Body of pancreas (tissue), 4 donors: ENCODE measurements at regions not wholly inside any gene's neighbourhood (a gene's known extent, or its start where the extent isn't known, plus 50 kb on each side); places are given as distances from the start of the nearest gene placed in this dataset.

Experiments used
- ATAC-seq: fragments of 150-250 bp; one replicate; pipeline ENCODE4 v1.9.1; 2016
- DNase-seq, 4 donors: peaks; one replicate each; pipeline ENCODE4 v3.0.0-alpha.2; 2019
- H3K27ac ChIP-seq, 4 donors: fragments of 200-600 bp; sonication (generic); 1 replicate in 3 of 4; 2 replicates in 1 of 4; pipeline versions ENCODE4 v1.5.1 to v1.6.1; 2016 to 2019; ENCODE audit warnings: mild to moderate bottlenecking in 1 of 4, mixed read lengths in 1 of 4, moderate library complexity in 1 of 4
- H3K27me3 ChIP-seq, 2 donors: fragments of 200-600 bp; sonication (generic); one replicate each; pipeline ENCODE4 v1.6.0; 2016; ENCODE audit warnings: mild to moderate bottlenecking in 1 of 2
- H3K36me3 ChIP-seq, 2 donors: fragments of 200-600 bp; sonication (generic); replicated peaks in 1 of 2; 2 replicates each; pipeline ENCODE4 v1.5.1; 2016; ENCODE audit warnings: low read depth in 2 of 2; ENCODE audit not compliant: insufficient read depth in 1 of 2
- H3K4me1 ChIP-seq: fragments of 200-600 bp; sonication (generic); one replicate; pipeline ENCODE4 v1.6.0; 2016
- H3K4me3 ChIP-seq, 2 donors: fragments of 200-600 bp; sonication (generic); 1 replicate in 1 of 2; 2 replicates in 1 of 2; pipeline ENCODE4 v1.5.1; 2016 to 2019
- H3K9me3 ChIP-seq, 3 donors: fragments of 200-600 bp; sonication (generic); 1 replicate in 2 of 3; 2 replicates in 1 of 3; pipeline ENCODE4 v1.5.1; 2016
- POLR2A ChIP-seq, 3 donors: fragments of 450-650 bp; IDR thresholded peaks; one replicate each; pipeline ENCODE4 v1.6.1; 2016; ENCODE audit warnings: antibody characterized with exemption in 3 of 3, mild to moderate bottlenecking in 2 of 3
- WGBS, 2 donors: methylation state at CpG; one replicate each; pipeline ENCODE4 v1.1.5; 2017; 5-methylcytosine and 5-hydroxymethylcytosine counted together
- intact Hi-C: fragments of 100-400 bp; cut with DNase I; formaldehyde crosslinking; loops from one replicate; pipeline ENCODE4 v1.15.1; 2023
- TF ChIP-seq, protein P1 (sequence below), 7 experiments: fragments of 450-650 bp in 4 of 7; fragments of 200-600 bp in 3 of 7; sonication (generic) in 3 of 7; IDR thresholded peaks; one replicate each; pipeline ENCODE4 v1.5.1; 2016 to 2019; ENCODE audit warnings: antibody characterized with exemption in 7 of 7

DNA sequence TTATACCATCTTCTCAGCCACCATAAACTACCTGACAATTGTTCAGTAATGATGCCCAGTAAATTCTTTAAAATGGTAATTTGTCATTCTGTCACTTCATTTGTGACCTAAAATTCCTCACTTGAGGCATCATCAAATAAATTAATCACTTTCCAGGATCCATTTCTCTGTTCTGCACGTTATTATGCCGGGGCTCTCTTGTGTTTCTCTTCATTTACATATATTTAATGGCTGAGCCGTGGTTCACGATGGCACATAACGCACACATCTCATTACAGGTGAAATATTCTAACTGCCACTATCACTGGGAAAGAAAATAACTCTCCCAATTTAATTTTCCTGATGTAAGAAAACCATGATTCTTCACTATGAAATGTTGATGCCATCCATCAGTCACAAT, 529.6 kb downstream of the NR4A2 start:
- no peak overlapping the region for H3K27ac ChIP-seq
- intact Hi-C loops = no loop called here
- H3K27me3 ChIP-seq = no peaks in the 10 kb centered on the region
- H3K4me3 ChIP-seq = no peak overlapping the region
- H3K9me3 ChIP-seq = no peaks in the 10 kb centered on the region
- H3K4me1 ChIP-seq = no peaks in the 10 kb centered on the region
- ATAC-seq = no peak
- H3K36me3 ChIP-seq = no peaks in the 10 kb centered on the region
- DNase-seq = no peak
- TF ChIP-seq POLR2A (IDR thresholded peaks at IDR 0.05) = no peak
- TF ChIP-seq, protein P1, sequence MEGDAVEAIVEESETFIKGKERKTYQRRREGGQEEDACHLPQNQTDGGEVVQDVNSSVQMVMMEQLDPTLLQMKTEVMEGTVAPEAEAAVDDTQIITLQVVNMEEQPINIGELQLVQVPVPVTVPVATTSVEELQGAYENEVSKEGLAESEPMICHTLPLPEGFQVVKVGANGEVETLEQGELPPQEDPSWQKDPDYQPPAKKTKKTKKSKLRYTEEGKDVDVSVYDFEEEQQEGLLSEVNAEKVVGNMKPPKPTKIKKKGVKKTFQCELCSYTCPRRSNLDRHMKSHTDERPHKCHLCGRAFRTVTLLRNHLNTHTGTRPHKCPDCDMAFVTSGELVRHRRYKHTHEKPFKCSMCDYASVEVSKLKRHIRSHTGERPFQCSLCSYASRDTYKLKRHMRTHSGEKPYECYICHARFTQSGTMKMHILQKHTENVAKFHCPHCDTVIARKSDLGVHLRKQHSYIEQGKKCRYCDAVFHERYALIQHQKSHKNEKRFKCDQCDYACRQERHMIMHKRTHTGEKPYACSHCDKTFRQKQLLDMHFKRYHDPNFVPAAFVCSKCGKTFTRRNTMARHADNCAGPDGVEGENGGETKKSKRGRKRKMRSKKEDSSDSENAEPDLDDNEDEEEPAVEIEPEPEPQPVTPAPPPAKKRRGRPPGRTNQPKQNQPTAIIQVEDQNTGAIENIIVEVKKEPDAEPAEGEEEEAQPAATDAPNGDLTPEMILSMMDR (IDR thresholded peaks at IDR 0.05) = no peak
- WGBS, 2 donors = 66% methylated on average over 5 of the region's 5 CpGs

DNA sequence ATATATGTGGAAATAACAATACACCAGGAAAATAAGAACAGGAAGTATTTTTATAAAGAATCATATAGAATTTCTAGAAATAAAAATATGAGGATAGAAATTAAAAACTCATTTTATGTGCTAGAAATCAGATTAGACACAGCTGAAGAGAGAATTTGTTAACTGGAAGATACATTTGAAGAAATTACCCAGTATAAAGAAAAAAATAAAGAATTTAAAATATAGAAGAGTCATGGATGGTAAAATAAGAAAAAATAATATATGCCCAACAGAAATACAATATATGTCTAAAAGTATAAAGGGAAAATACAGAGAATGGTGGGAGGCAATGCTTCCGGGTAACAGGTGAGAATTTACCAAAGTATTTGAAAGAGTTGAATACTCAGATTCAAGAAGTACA, 539.9 kb downstream of the NR4A2 start:
- DNase-seq = no peak
- intact Hi-C loops = no loop called here
- no peak for ATAC-seq
- Histone ChIP-seq H3K36me3 (no peaks in the 10 kb centered on the region), H3K27ac (no peak overlapping the region), H3K9me3 (peaks cover 0 to 7% (median 0%) of the 10 kb centered on the region in 3 donors), H3K27me3 (no peaks in the 10 kb centered on the region), H3K4me3 (no peak overlapping the region), H3K4me1 (no peaks in the 10 kb centered on the region)
- WGBS, 2 donors = 74 to 76% methylated on average over 1 of the region's 1 CpG
- TF ChIP-seq POLR2A (IDR thresholded peaks at IDR 0.05) = no peak
- TF ChIP-seq, protein P1 (IDR thresholded peaks at IDR 0.05) = no peak

DNA sequence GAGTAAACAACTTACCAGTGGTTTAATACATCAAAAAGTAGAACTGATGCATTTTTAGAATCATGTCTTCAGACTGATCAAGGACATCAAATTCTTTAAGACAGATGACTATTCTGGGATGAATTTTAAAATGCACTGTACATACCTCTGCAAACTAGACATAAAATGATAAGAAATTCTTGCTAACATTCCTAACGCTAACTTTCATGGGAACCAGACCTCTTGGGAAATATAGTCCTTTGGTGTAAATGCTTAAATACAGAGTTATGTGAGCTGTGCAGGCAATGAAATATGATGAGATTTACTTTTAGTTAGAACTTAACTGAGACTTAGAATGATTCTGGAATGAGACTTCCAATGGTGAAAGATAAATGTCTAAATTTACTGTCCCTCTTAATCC, 562.0 kb downstream of the NR4A2 start:
- Histone ChIP-seq H3K27me3 (no peaks in the 10 kb centered on the region), H3K36me3 (no peaks in the 10 kb centered on the region), H3K27ac (no peak overlapping the region), H3K9me3 (no peaks in the 10 kb centered on the region), H3K4me3 (no peak overlapping the region), H3K4me1 (no peaks in the 10 kb centered on the region)
- no peak for DNase-seq
- no peak for ATAC-seq
- intact Hi-C loops = no loop called here
- WGBS, 2 donors = 56 to 88% methylated on average over 1 of the region's 1 CpG
- no peak for TF ChIP-seq POLR2A (IDR thresholded peaks at IDR 0.05)
- TF ChIP-seq, protein P1 (IDR thresholded peaks at IDR 0.05) = no peak

DNA sequence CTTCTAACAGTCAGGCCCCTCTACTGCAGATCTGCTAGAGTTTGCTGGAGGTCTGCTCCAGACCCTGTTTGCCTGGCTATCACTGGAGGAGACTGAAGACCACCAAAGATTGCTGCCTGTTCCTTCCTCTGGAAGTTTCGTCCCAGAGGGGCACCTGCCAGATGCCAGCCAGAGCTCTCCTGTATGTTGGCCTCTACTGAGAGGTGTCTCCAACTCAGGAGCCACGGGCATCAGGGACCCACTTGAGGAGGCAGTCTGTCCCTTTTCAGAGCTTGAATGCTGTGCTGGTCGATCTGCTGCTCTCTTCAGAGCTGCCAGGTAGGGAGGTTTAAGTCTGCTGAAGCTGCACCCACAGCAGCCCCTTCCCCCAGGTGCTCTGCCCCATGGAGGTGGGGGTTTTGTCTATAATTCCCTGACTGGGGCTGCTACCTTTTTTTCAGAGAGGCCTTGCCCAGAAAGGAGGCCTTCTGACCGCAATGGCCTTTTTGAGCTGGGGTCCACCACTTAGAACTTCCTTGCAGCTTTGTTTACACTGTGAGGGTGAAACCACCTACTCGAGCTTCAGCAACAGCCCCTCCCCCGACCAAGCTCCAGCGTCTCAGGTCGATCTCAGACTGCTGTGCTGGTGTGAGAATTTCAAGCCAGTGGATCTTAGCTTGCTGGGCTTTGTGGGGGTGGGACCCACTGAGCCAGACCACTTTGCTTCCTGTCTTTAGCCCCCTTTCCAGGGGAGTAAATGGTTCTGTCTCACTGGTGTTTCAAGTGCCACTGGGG, 566.0 kb downstream of the NR4A2 start:
- intact Hi-C loops = no loop called here
- no peak overlapping the region for H3K4me3 ChIP-seq
- no peak overlapping the region for H3K27ac ChIP-seq
- WGBS, 2 donors = 35 to 37% methylated on average over 8 of the region's 8 CpGs
- H3K9me3 ChIP-seq = no peaks in the 10 kb centered on the region
- no peak for DNase-seq
- TF ChIP-seq, protein P1 (IDR thresholded peaks at IDR 0.05) = no peak
- TF ChIP-seq POLR2A (IDR thresholded peaks at IDR 0.05) = no peak
- no peaks in the 10 kb centered on the region for H3K4me1 ChIP-seq
- H3K27me3 ChIP-seq = no peaks in the 10 kb centered on the region
- H3K36me3 ChIP-seq = no peaks in the 10 kb centered on the region
- ATAC-seq = no peak

DNA sequence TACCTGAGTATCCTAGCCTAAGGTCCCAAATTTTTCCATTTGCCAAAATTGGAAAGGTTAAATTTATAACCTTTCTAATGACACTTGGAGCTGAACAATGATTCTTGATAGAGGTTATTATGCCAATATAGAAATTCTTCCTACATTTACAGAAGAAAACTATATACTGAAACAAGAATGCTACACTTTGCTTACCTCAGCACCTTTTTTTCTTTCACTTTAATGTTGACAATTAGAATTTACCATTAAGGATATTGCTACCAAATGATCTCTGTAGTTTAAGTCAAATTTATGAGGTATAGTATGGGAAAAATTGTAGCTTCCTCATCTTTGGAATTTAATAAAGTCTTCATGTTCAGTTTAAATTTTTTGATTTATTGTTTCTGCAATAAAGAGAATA, 577.0 kb downstream of the NR4A2 start:
- Histone ChIP-seq H3K4me1 (no peaks in the 10 kb centered on the region), H3K9me3 (no peaks in the 10 kb centered on the region), H3K4me3 (no peak overlapping the region), H3K27ac (no peak overlapping the region), H3K27me3 (no peaks in the 10 kb centered on the region), H3K36me3 (no peaks in the 10 kb centered on the region)
- no peak for DNase-seq
- intact Hi-C loops = no loop called here
- no peak for ATAC-seq
- TF ChIP-seq POLR2A (IDR thresholded peaks at IDR 0.05) = no peak
- TF ChIP-seq, protein P1 (IDR thresholded peaks at IDR 0.05) = no peak
